MM.1S (cell line): ENCODE measurements at regions not wholly inside any gene's neighbourhood (a gene's known extent, or its start where the extent isn't known, plus 50 kb on each side); places are given as distances from the start of the nearest gene placed in this dataset.

Source experiments
- EZH2phosphoT487 ChIP-seq: fragments of 300-600 bp; sonication (generic); IDR thresholded peaks from 2 replicates; pipeline ENCODE4 v1.6.1; 2018; ENCODE audit warnings: antibody characterized with exemption, low read length
- TF ChIP-seq, protein P1 (sequence below): fragments of 300-600 bp; sonication (generic); IDR thresholded peaks from 2 replicates; pipeline ENCODE4 v1.5.1; 2016; ENCODE audit warnings: antibody characterized with exemption, low read length, mixed read lengths

DNA sequence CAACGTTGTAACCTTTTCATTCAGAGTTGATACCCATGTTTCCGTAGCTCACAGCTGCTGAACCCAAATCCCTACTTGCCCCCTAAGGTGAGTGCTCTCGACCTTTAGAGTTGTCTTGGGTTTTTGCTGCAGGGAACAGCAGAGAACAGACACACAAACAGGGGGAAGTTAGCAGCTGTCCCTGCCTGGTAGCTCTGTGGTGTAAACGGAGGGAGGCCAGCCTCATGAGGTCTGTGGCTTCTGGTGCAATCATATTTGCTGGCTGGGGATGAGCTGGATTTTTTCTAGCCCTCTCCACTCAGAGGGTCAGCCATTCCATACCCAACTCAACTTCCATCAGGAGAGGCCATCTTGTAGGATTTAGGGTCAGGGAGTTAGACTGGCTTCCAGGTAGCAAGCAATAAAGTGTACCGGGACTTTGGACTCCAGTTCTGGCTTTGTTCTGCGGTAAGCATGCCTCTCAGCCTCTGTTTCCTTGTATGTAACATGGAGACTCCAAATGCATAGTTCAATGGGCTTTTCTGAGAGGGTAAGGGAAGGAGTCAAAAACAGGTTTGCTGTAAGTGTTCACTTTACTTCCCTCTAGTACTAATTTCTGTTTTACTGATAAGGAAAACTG lies 218.9 kb downstream of the MID1IP1 start:
- no peak for TF ChIP-seq EZH2phosphoT487
- TF ChIP-seq, protein P1, sequence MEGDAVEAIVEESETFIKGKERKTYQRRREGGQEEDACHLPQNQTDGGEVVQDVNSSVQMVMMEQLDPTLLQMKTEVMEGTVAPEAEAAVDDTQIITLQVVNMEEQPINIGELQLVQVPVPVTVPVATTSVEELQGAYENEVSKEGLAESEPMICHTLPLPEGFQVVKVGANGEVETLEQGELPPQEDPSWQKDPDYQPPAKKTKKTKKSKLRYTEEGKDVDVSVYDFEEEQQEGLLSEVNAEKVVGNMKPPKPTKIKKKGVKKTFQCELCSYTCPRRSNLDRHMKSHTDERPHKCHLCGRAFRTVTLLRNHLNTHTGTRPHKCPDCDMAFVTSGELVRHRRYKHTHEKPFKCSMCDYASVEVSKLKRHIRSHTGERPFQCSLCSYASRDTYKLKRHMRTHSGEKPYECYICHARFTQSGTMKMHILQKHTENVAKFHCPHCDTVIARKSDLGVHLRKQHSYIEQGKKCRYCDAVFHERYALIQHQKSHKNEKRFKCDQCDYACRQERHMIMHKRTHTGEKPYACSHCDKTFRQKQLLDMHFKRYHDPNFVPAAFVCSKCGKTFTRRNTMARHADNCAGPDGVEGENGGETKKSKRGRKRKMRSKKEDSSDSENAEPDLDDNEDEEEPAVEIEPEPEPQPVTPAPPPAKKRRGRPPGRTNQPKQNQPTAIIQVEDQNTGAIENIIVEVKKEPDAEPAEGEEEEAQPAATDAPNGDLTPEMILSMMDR: no peak
